Memory B cell (primary cell): ENCODE measurements at regions not wholly inside any gene's neighbourhood (a gene's known extent, or its start where the extent isn't known, plus 50 kb on each side); places are given as distances from the start of the nearest gene placed in this dataset.
"Not testable (repeated sequence)": the region's sequence is repeated elsewhere in the genome, so short reads cannot be mapped to it uniquely, and the experiment has no call there.

Source experiments
- ATAC-seq: fragments of 150-1000 bp; cut with Tn5 transposase; 2 replicates; pipeline ENCODE4 v1.10.0; 2021; ENCODE audit warnings: low read depth, mild to moderate bottlenecking, moderate library complexity
- DNase-seq, 2 donors: peaks; one replicate each; pipeline ENCODE4 v3.0.0; 2022; ENCODE audit warnings: low spot score in 2 of 2
- H3K27ac Mint-ChIP-seq: one replicate; pipeline ENCODE4 v1.8.0; 2022; ENCODE audit warnings: mild to moderate bottlenecking, moderate library complexity, mixed read lengths
- H3K27me3 Mint-ChIP-seq: one replicate; pipeline ENCODE4 v1.8.0; 2022; ENCODE audit warnings: mixed read lengths
- H3K36me3 Mint-ChIP-seq: one replicate; pipeline ENCODE4 v1.8.0; 2022; ENCODE audit warnings: mild to moderate bottlenecking, mixed read lengths
- H3K4me1 Mint-ChIP-seq: one replicate; pipeline ENCODE4 v1.8.0; 2022; ENCODE audit warnings: mixed read lengths
- H3K4me3 Mint-ChIP-seq: one replicate; pipeline ENCODE4 v1.8.0; 2022; ENCODE audit warnings: mild to moderate bottlenecking, moderate library complexity, mixed read lengths
- H3K9me3 Mint-ChIP-seq: one replicate; pipeline ENCODE4 v1.8.0; 2022; ENCODE audit warnings: mixed read lengths

- H3K27me3 Mint-ChIP-seq, ATAC-seq, DNase-seq: not testable (repeated sequence)
Measured at GRCh38 chr5:34329201-34329600, 286.2 kb upstream of the C1QTNF3 start.

GRCh38 chr5:34329611-34330108 is 286.6 kb upstream of the C1QTNF3 start:
- not testable (repeated sequence) for DNase-seq, H3K36me3 Mint-ChIP-seq, H3K27me3 Mint-ChIP-seq, H3K4me3 Mint-ChIP-seq, H3K4me1 Mint-ChIP-seq, ATAC-seq, H3K27ac Mint-ChIP-seq, H3K9me3 Mint-ChIP-seq

More at GRCh38 chr5:34329201-34329600, 286.2 kb upstream of the C1QTNF3 start:
- H3K4me1 Mint-ChIP-seq, H3K9me3 Mint-ChIP-seq, H3K36me3 Mint-ChIP-seq, H3K27ac Mint-ChIP-seq, H3K4me3 Mint-ChIP-seq: not testable (repeated sequence)

- not testable (repeated sequence) for ATAC-seq, H3K36me3 Mint-ChIP-seq, DNase-seq, H3K4me3 Mint-ChIP-seq, H3K9me3 Mint-ChIP-seq, H3K4me1 Mint-ChIP-seq, H3K27ac Mint-ChIP-seq, H3K27me3 Mint-ChIP-seq
Measured at GRCh38 chr5:34331928-34332454, 289.0 kb upstream of the C1QTNF3 start.

- not testable (repeated sequence) for DNase-seq, H3K36me3 Mint-ChIP-seq, H3K9me3 Mint-ChIP-seq, H3K4me3 Mint-ChIP-seq, ATAC-seq, H3K4me1 Mint-ChIP-seq, H3K27me3 Mint-ChIP-seq, H3K27ac Mint-ChIP-seq
Measured at GRCh38 chr5:34339408-34340001, 296.5 kb upstream of the C1QTNF3 start.

GRCh38 chr5:34354440-34354839 is 301.7 kb upstream of the RAI14 start:
- not testable (repeated sequence) for H3K4me3 Mint-ChIP-seq

GRCh38 chr5:34371417-34371816 is 284.7 kb upstream of the RAI14 start:
- not testable (repeated sequence) for H3K4me3 Mint-ChIP-seq, H3K9me3 Mint-ChIP-seq, ATAC-seq, H3K27me3 Mint-ChIP-seq, H3K36me3 Mint-ChIP-seq, DNase-seq, H3K27ac Mint-ChIP-seq, H3K4me1 Mint-ChIP-seq

More at GRCh38 chr5:34354440-34354839, 301.7 kb upstream of the RAI14 start:
- DNase-seq, H3K9me3 Mint-ChIP-seq, ATAC-seq, H3K27ac Mint-ChIP-seq, H3K4me1 Mint-ChIP-seq, H3K27me3 Mint-ChIP-seq, H3K36me3 Mint-ChIP-seq: not testable (repeated sequence)

- not testable (repeated sequence) for H3K36me3 Mint-ChIP-seq, ATAC-seq, DNase-seq, H3K27me3 Mint-ChIP-seq, H3K27ac Mint-ChIP-seq, H3K4me3 Mint-ChIP-seq, H3K9me3 Mint-ChIP-seq, H3K4me1 Mint-ChIP-seq
Measured at GRCh38 chr5:34371817-34372216, 284.3 kb upstream of the RAI14 start.

GRCh38 chr5:34372739-34373138 is 283.4 kb upstream of the RAI14 start:
- not testable (repeated sequence) for H3K9me3 Mint-ChIP-seq, ATAC-seq, H3K4me3 Mint-ChIP-seq, H3K36me3 Mint-ChIP-seq, H3K4me1 Mint-ChIP-seq, H3K27ac Mint-ChIP-seq, DNase-seq, H3K27me3 Mint-ChIP-seq

- not testable (repeated sequence) for DNase-seq, H3K27me3 Mint-ChIP-seq, H3K9me3 Mint-ChIP-seq, H3K36me3 Mint-ChIP-seq, H3K4me1 Mint-ChIP-seq, H3K4me3 Mint-ChIP-seq, H3K27ac Mint-ChIP-seq, ATAC-seq
Measured at GRCh38 chr5:34377651-34378050, 278.5 kb upstream of the RAI14 start.

- not testable (repeated sequence) for H3K27me3 Mint-ChIP-seq, H3K27ac Mint-ChIP-seq, H3K4me3 Mint-ChIP-seq, H3K9me3 Mint-ChIP-seq, ATAC-seq, H3K4me1 Mint-ChIP-seq, H3K36me3 Mint-ChIP-seq, DNase-seq
Measured at GRCh38 chr5:34378498-34378897, 277.6 kb upstream of the RAI14 start.

- not testable (repeated sequence) for H3K27me3 Mint-ChIP-seq, H3K4me3 Mint-ChIP-seq, H3K27ac Mint-ChIP-seq, H3K4me1 Mint-ChIP-seq, H3K9me3 Mint-ChIP-seq, H3K36me3 Mint-ChIP-seq, ATAC-seq, DNase-seq
Measured at GRCh38 chr5:34388754-34389153, 267.4 kb upstream of the RAI14 start.

- H3K27ac Mint-ChIP-seq, result no peak overlapping the region
Measured at GRCh38 chr5:34409373-34409772, 246.8 kb upstream of the RAI14 start.

GRCh38 chr5:34410411-34411139 is 245.6 kb upstream of the RAI14 start:
- Mint-ChIP-seq H3K4me1 (no peaks in the 10 kb centered on the region), H3K4me3 (no peak overlapping the region), H3K27me3 (peaks cover 2% of the 10 kb centered on the region), H3K9me3 (no peaks in the 10 kb centered on the region), H3K36me3 (no peaks in the 10 kb centered on the region), H3K27ac (no peak overlapping the region)
- DNase-seq (no peak), ATAC-seq (no peak)

More at GRCh38 chr5:34409373-34409772, 246.8 kb upstream of the RAI14 start:
- Mint-ChIP-seq H3K9me3 (no peaks in the 10 kb centered on the region), H3K27me3 (no peaks in the 10 kb centered on the region), H3K4me3 (no peak overlapping the region), H3K4me1 (no peaks in the 10 kb centered on the region), H3K36me3 (no peaks in the 10 kb centered on the region)
- ATAC-seq, result no peak
- no peak for DNase-seq

- Mint-ChIP-seq H3K9me3 (no peaks in the 10 kb centered on the region), H3K4me1 (no peaks in the 10 kb centered on the region), H3K36me3 (no peaks in the 10 kb centered on the region), H3K27me3 (peaks cover 2% of the 10 kb centered on the region), H3K4me3 (no peak overlapping the region), H3K27ac (no peak overlapping the region)
- no peak for ATAC-seq
- no peak for DNase-seq
Measured at GRCh38 chr5:34411470-34412346, 244.4 kb upstream of the RAI14 start.
